AG08396 (cell line): ENCODE measurements at regions not wholly inside any gene's neighbourhood (a gene's known extent, or its start where the extent isn't known, plus 50 kb on each side); places are given as distances from the start of the nearest gene placed in this dataset.

Source experiments
- DNase-seq: peaks from one replicate; pipeline ENCODE4 v3.0.0; 2012; ENCODE audit warnings: low spot score, mixed read lengths

- DNase-seq: no peak
These were observed 140.4 kb upstream of the CITED2 start for GRCh38 chr6:139514819-139515218.

GRCh38 chr6:139510040-139510790 lies 135.8 kb upstream of the CITED2 start:
- DNase-seq: no peak

DNA sequence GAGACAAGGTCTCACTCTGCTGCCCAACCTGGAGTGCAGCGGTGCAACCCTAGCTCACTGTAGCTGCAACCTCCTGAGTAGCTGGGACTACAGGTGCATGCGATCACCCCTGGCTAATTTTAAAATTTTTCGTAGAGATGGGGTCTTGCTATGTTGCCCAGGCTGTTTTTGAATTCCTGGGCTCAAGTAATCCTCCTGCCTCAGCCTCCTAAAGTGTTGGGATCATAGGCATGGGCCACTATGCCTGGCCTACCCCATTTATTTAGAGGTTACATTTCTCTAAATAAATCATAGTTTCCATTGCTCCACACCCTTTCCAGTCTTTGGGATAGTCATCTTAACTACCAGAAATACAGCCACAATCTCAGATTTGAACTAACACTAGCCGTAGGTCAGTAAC lies 134.7 kb upstream of the CITED2 start:
- no peak for DNase-seq

DNA sequence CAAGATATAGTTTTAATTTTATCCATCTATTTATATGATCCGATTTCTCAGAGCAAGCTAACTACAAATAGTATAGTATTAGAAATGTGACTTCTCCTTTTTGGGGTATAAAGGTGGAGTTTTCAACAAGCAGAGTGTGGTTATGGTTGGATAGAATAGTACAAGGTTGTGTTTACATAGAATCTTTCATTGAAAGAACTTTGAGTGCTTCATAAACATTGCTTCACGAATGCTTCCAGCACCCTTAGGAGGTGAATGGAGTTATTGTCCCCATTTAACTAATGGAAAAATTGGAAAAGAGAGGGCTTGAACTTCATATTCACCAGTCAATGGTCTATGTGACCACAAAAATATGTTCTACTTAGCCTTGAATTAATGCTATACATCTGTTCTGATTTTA lies 134.1 kb upstream of the CITED2 start:
- DNase-seq: no peak

- peak; percentile 32 for DNase-seq
These were observed 133.6 kb upstream of the CITED2 start for GRCh38 chr6:139508023-139508422.

GRCh38 chr6:139500977-139501376 lies 126.5 kb upstream of the CITED2 start:
- no peak for DNase-seq

DNA sequence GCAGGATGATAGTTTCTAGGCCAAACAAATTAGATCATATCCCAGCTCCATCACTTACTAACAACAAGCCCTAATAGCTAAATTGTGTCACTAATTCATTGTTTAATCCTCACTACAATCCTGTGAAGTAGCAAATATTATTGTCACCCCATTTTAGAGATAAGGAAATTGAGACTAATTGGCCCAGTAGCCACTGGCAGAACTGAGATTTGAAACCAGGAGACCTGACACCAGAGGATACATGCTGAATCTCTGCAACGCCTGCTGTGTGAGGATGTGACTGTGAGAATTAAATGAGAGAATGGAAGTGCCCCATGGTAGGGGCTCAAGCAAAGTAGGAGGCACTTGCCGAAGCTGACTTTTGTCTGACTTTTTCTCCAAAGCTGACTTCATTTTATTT lies 124.3 kb upstream of the CITED2 start:
- DNase-seq: no peak

DNA sequence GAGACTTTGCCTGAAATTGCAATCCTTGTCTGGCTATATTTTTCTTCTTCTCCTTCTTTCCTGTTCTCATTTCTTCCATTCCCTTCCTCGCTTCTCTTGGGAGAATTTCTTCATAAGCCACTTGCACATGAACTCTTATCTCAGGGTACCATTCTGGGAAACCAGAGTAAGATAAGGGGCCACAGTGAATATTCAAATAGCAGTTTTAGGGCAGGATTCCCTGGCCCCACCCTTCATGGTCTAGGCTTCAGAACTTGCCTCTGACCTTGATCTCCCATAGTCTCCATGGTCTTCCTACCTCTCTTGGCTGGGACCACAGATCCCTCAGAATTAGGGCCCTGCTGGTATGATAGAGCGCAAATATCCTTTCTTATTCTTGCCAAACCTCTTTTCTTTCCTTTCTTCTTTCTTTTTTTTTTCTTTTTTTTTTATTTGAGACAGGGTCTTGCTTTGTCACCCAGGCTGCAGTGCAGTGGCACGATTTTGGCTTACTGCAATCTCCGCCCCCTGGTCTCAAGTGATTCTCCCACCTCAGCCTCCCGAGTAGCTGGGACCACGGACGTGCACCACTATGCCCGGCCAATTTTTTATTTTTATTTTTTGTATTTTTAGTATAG lies 123.0 kb upstream of the CITED2 start:
- DNase-seq: no peak

DNA sequence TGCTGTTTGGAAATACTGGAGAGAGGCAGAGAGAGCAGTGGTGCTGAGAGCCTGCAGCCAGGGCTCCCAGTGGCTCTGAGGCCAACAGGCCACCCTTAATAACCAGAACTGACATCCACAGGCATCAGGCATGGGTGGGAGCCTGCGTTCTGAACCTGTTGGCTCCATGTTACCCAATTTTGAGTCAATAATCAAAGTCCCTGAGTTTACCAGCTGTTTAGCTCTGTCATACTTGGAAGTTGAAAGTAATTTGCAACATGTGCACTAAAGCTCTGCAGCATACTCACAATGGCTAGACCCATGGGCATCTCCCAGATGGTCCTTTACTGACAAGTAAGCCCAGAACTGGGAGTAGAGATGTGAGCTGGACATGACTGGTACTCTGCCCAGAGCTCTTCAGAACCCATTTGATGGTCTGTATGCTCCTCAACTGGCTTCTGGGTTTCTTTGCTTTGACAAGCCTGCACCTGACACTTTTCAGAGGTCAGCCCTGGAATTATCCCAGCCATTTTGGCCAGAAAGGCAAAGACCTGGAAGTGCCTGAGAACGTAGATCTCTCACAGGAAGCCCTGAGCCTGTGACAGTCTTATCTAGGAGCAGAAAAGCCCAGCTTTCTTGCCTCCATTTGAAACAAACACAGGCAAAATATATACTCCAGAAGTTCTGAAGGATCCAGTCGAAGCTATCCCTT lies 122.4 kb upstream of the CITED2 start:
- no peak for DNase-seq

- DNase-seq: no peak
These were observed 120.0 kb upstream of the CITED2 start for GRCh38 chr6:139494376-139494990.

- DNase-seq: no peak
These were observed 116.0 kb upstream of the CITED2 start for GRCh38 chr6:139490482-139490881.

DNA sequence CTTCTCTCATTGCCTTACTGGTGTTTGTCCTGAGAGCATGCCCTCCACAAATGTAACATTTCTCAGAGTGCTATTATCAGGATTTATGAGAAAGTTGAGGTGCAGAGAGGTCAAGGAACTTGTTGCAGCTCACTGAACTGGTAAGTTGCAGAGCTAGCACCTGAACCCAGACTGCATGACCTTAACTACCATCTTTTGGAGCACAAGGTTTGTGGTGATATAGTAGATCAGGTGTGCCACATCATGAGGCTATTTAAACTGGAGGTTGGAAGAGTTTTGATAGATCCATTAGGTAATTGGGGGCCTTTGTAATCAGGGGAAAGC lies 112.0 kb upstream of the CITED2 start:
- no peak for DNase-seq

- DNase-seq: no peak
These were observed 111.5 kb upstream of the CITED2 start for GRCh38 chr6:139485742-139486475.

DNA sequence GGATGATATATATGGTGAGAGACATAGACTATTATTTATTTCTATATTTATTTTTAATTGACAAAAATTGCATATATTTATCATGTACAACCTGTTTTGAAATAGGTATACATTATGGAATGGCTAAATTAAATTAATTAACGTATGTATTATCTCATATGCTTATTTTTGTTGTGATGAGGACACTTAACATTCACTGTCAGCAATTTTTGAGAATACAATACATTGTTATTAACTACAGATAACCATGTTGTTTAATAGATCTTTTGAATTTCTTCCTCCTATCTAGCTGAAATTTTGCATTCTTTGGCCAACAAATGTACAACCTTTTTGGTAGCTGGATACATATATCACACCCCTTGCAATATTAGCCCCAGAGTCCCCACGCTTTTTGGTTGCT lies 110.7 kb upstream of the CITED2 start:
- no peak for DNase-seq

GRCh38 chr6:139483079-139483478 lies 108.6 kb upstream of the CITED2 start:
- no peak for DNase-seq

DNA sequence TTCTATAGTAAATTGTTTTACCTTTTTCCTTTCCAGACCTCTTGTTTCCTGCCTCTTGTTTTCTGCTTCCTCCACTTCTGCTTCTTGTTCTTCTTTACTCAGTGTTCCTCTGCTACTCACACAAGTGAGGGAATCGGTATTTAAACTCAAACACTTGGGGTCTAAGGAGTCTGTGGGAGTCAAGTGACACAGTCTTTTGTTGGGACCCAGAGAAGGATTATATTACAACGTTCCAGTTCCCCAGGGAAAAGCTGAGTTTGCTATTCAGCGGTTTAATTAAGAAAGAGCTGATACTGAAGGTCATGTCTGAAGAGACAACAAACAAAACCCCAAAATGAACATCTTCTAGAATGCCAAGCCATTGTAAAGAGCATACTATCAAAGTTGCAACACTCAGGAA lies 107.8 kb upstream of the CITED2 start:
- no peak for DNase-seq

GRCh38 chr6:139480356-139481165 lies 106.1 kb upstream of the CITED2 start:
- DNase-seq: no peak

- DNase-seq: no peak
These were observed 105.2 kb upstream of the CITED2 start for GRCh38 chr6:139479433-139480222.

- no peak for DNase-seq
These were observed 101.2 kb upstream of the CITED2 start for GRCh38 chr6:139475646-139476045.

- no peak for DNase-seq
These were observed 100.8 kb upstream of the CITED2 start for GRCh38 chr6:139475241-139475640.
